ENCODE measurements at regions not wholly inside any gene's neighbourhood (a gene's known extent, or its start where the extent isn't known, plus 50 kb on each side); places are given as distances from the start of the nearest gene placed in this dataset.
"Not testable (repeated sequence)": the region's sequence is repeated elsewhere in the genome, so short reads cannot be mapped to it uniquely, and the experiment has no call there.

DNA sequence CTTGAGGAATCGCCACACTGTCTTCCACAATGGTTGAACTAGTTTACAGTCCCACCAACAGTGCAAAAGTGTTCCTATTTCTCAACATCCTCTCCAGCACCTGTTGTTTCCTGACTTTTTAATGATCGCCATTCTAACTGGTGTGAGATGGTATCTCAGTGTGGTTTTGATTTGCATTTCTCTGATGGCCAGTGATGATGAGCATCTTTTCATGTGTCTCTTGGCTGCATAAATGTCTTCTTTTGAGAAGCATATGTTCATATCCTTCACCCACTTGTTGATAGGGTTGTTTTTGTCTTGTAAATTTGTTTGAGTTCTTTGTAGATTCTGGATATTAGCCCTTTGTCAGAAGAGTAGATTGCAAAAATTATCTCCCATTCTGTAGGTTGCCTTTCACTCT is 309.3 kb upstream of the NFIA start:
- TF ChIP-seq, protein P1, sequence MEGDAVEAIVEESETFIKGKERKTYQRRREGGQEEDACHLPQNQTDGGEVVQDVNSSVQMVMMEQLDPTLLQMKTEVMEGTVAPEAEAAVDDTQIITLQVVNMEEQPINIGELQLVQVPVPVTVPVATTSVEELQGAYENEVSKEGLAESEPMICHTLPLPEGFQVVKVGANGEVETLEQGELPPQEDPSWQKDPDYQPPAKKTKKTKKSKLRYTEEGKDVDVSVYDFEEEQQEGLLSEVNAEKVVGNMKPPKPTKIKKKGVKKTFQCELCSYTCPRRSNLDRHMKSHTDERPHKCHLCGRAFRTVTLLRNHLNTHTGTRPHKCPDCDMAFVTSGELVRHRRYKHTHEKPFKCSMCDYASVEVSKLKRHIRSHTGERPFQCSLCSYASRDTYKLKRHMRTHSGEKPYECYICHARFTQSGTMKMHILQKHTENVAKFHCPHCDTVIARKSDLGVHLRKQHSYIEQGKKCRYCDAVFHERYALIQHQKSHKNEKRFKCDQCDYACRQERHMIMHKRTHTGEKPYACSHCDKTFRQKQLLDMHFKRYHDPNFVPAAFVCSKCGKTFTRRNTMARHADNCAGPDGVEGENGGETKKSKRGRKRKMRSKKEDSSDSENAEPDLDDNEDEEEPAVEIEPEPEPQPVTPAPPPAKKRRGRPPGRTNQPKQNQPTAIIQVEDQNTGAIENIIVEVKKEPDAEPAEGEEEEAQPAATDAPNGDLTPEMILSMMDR (IDR thresholded peaks at IDR 0.05; ENCODE audit: poor library complexity, severe bottlenecking) = not testable (repeated sequence)
- not testable (repeated sequence) for TF ChIP-seq EZH2 (IDR thresholded peaks at IDR 0.05; ENCODE audit: borderline replicate concordance, insufficient read depth, low read length, poor library complexity, severe bottlenecking); RAD21 (conservative IDR thresholded peaks at IDR 0.05); POLR2AphosphoS5 (IDR thresholded peaks at IDR 0.05); MXI1 (conservative IDR thresholded peaks at IDR 0.05; ENCODE audit: poor library complexity, severe bottlenecking); EP300 (conservative IDR thresholded peaks at IDR 0.05; ENCODE audit: poor library complexity, severe bottlenecking); TAF1 (IDR thresholded peaks at IDR 0.05; ENCODE audit: low read depth)
- TF ChIP-seq, protein P2, sequence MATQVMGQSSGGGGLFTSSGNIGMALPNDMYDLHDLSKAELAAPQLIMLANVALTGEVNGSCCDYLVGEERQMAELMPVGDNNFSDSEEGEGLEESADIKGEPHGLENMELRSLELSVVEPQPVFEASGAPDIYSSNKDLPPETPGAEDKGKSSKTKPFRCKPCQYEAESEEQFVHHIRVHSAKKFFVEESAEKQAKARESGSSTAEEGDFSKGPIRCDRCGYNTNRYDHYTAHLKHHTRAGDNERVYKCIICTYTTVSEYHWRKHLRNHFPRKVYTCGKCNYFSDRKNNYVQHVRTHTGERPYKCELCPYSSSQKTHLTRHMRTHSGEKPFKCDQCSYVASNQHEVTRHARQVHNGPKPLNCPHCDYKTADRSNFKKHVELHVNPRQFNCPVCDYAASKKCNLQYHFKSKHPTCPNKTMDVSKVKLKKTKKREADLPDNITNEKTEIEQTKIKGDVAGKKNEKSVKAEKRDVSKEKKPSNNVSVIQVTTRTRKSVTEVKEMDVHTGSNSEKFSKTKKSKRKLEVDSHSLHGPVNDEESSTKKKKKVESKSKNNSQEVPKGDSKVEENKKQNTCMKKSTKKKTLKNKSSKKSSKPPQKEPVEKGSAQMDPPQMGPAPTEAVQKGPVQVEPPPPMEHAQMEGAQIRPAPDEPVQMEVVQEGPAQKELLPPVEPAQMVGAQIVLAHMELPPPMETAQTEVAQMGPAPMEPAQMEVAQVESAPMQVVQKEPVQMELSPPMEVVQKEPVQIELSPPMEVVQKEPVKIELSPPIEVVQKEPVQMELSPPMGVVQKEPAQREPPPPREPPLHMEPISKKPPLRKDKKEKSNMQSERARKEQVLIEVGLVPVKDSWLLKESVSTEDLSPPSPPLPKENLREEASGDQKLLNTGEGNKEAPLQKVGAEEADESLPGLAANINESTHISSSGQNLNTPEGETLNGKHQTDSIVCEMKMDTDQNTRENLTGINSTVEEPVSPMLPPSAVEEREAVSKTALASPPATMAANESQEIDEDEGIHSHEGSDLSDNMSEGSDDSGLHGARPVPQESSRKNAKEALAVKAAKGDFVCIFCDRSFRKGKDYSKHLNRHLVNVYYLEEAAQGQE (IDR thresholded peaks at IDR 0.05; ENCODE audit: borderline replicate concordance) = not testable (repeated sequence)
